ENCODE measurements at regions not wholly inside any gene's neighbourhood (a gene's known extent, or its start where the extent isn't known, plus 50 kb on each side); places are given as distances from the start of the nearest gene placed in this dataset.
A peak's percentile ranks its signal among the peaks of the same experiment; 100 is the strongest.

DNA sequence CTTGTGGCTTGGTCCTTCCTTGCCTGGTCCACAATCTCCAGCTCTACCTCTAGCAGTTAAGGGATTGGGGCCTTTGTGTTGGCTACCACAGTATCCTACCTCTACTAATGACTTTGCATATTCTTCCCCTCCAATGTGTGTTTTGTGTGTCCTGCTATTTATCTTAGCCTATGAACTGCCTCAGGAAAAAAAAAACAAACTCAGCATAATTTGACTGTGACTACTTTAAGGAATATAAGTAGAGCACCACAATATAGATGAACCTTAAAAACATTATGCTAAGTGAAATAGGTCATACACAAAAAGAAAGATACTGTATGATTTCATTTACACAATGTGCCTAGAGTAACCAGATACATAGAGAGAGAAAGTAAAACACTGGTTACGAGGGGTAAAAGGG, 61.3 kb upstream of the PTPN13 start:
- no peak for DNase-seq (ENCODE audit: low spot score)
- in situ Hi-C loops (cut with MboI; ENCODE audit: low sequenced_read_pairs, unreplicated experiment) = no loop called here
- TF ChIP-seq, protein P1, sequence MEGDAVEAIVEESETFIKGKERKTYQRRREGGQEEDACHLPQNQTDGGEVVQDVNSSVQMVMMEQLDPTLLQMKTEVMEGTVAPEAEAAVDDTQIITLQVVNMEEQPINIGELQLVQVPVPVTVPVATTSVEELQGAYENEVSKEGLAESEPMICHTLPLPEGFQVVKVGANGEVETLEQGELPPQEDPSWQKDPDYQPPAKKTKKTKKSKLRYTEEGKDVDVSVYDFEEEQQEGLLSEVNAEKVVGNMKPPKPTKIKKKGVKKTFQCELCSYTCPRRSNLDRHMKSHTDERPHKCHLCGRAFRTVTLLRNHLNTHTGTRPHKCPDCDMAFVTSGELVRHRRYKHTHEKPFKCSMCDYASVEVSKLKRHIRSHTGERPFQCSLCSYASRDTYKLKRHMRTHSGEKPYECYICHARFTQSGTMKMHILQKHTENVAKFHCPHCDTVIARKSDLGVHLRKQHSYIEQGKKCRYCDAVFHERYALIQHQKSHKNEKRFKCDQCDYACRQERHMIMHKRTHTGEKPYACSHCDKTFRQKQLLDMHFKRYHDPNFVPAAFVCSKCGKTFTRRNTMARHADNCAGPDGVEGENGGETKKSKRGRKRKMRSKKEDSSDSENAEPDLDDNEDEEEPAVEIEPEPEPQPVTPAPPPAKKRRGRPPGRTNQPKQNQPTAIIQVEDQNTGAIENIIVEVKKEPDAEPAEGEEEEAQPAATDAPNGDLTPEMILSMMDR (IDR thresholded peaks at IDR 0.05; ENCODE audit: borderline replicate concordance, control extremely low read depth, extremely low read depth, insufficient read depth, missing control alignments) = no peak

DNA sequence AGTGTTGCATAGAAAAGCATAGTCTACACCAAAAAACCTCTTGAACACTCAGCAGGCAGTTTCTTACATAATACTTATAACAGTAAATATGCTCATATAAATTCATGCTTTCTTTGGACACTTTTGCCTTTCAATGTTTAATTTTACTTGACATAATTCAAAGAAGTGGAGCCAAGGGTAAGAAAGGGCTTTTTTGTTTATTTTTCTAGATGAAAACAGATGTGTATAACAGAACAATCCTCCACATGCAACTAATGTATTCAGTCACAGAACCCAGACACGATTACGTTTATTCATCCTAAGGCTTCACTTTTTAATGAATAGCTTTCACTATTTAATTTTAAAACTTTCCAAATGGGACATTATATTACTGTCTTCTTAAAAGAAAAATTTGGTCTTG, 58.0 kb upstream of the PTPN13 start:
- TF ChIP-seq, protein P1 (IDR thresholded peaks at IDR 0.05; ENCODE audit: borderline replicate concordance, control extremely low read depth, extremely low read depth, insufficient read depth, missing control alignments) = no peak
- DNase-seq (ENCODE audit: low spot score) = no peak
- in situ Hi-C loops (cut with MboI; ENCODE audit: low sequenced_read_pairs, unreplicated experiment) = no loop called here

DNA sequence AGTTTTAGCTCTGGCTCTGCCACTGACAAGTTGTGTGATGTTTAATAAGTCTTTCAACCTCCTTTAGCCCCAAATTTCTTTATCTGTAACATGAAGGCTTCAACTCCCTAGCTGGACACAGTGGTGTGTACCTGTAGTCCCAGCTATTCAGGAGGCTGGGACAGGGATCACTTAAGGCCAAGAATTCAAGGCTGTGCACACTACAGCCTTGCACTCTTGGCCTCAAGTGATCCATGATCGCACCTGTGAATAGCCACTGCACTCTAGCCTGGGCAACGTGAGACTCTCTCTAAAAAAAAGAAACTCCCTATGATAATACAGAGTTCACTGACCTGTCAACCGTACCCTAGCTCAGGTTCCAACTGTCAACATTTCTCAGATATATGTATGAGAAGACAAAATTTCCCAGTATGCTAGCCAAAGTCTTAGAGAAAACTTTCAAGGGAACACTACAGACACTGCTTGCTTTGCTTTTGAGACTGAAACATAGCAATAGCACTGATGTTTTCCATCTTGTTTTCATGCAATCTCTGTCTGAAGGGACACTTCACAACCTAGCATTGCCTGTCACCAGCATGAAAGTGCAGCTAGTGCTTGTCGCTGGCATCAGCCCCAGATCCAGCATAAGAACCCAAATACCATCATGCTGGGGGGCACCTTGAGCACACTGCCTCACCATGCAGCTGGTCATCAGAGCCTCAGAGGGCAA, 51.6 kb upstream of the PTPN13 start:
- TF ChIP-seq, protein P1 (IDR thresholded peaks at IDR 0.05; ENCODE audit: borderline replicate concordance, control extremely low read depth, extremely low read depth, insufficient read depth, missing control alignments) = no peak
- in situ Hi-C loops (cut with MboI; ENCODE audit: low sequenced_read_pairs, unreplicated experiment) = no loop called here
- DNase-seq (ENCODE audit: low spot score) = no peak

DNA sequence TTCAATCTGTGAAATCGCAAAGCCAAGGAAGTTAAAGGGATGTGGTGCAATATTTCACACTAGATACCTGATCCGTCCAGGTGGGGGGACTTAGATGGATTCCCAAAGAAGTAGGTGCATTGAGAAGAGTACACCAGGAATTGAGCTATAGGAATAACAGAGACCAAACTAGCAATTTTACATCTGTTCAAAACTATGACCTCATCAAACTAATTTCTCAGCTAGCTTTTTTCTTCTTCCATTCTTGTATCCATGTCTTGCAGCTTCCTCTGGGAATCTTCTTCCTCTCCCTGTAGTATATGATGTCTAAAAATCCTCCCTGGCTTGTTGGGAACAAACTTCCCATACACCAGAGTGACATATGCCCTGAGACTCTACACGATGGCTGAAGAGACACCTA, 51.0 kb upstream of the PTPN13 start:
- no peak for DNase-seq (ENCODE audit: low spot score)
- in situ Hi-C loops (cut with MboI; ENCODE audit: low sequenced_read_pairs, unreplicated experiment) = no loop called here
- TF ChIP-seq, protein P1 (IDR thresholded peaks at IDR 0.05; ENCODE audit: borderline replicate concordance, control extremely low read depth, extremely low read depth, insufficient read depth, missing control alignments) = no peak

DNA sequence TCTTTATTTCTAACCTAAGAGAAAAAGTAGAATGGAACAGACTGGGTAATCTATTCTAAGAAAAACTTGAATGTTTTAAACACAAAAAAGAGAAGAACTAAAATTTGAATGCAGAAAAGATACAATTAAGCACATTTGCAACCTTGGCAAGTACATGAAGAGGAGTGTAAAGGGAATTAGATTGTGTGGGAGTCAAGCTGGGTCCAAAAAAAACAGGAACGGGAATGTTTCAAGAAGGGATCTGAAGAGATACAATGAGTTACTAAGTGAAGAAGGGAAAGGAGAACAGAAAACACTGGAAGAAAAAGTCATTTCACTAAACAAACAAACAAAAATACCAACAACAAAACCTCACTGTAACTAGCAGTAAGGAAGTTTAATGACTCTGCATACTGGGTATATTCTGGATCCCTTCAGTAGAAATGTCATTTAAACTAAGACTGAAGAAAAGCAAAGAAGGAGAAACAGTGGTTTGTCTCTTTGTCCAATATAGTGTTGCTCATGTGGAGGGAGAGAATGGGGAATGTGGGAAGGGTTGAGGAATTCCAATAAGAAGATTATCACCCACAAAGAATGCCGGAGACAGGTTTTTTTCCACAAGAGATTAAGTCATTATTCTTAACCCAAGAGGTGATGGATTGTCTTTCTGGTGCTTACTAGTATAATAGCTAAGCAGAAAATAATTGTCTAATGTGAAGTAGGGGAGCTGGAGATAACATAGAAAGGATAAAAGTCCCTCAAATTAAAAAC, 50.4 kb upstream of the PTPN13 start:
- in situ Hi-C loops (cut with MboI; ENCODE audit: low sequenced_read_pairs, unreplicated experiment) = no loop called here

DNA sequence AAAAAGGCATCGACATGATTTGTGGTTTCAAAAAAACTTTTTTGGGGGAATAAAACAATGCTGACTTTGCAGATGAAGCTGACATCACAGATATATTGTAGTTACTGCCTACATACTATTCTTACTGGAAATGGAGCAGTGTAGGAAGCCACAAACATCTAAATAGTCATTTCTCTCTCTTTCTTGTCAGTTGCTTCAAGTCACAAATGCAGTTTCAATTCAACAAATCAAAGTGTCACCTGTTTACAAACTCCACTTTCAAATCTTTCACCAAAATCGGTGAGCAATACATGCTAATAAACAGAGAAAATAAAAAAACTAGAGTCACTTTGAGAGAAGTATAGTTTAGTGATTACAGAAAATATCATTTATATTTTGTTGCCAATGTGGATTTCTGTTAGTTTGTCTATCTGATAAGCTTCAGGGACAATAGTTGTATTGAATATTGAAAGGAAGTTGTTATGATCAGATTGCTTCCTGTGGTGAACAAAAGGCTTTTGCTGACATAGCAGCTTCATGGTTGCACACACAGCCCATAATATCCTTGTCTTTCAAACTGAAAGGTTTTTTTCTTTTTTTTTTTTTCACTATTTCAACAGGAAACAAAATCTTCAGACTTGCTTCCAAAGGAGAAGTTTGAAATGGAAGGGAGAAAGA, 49.7 kb upstream of the PTPN13 start:
- in situ Hi-C loops (cut with MboI; ENCODE audit: low sequenced_read_pairs, unreplicated experiment) = no loop called here
- DNase-seq (ENCODE audit: low spot score) = peak; percentile 40
- TF ChIP-seq, protein P1 (IDR thresholded peaks at IDR 0.05; ENCODE audit: borderline replicate concordance, control extremely low read depth, extremely low read depth, insufficient read depth, missing control alignments) = no peak

More for the DNA sequence above, 50.4 kb upstream of the PTPN13 start:
- DNase-seq (ENCODE audit: low spot score) = no peak
- TF ChIP-seq, protein P1 (IDR thresholded peaks at IDR 0.05; ENCODE audit: borderline replicate concordance, control extremely low read depth, extremely low read depth, insufficient read depth, missing control alignments) = no peak
